GM18517 (cell line): ENCODE measurements at regions not wholly inside any gene's neighbourhood (a gene's known extent, or its start where the extent isn't known, plus 50 kb on each side); places are given as distances from the start of the nearest gene placed in this dataset.

ENCODE experiments used
- ATAC-seq: cut with Tn5 transposase; IDR thresholded peaks from one replicate; pipeline ENCODE4 v1.9.1; 2021; ENCODE audit warnings: mild to moderate bottlenecking, moderate library complexity; ENCODE audit not compliant: unreplicated experiment

GRCh38 chr10:123567984-123568739, 98.0 kb upstream of the GPR26 start:
- ATAC-seq = no peak

- ATAC-seq = no peak
These were observed 97.4 kb upstream of the GPR26 start for GRCh38 chr10:123568751-123569150.

- no peak for ATAC-seq
These were observed 96.6 kb upstream of the GPR26 start for GRCh38 chr10:123569436-123570035.

- ATAC-seq = no peak
These were observed 95.9 kb upstream of the GPR26 start for GRCh38 chr10:123570051-123570897.

GRCh38 chr10:123570898-123571515, 95.1 kb upstream of the GPR26 start:
- no peak for ATAC-seq

- no peak for ATAC-seq
These were observed 94.2 kb upstream of the GPR26 start for GRCh38 chr10:123571978-123572377.

- no peak for ATAC-seq
These were observed 92.7 kb upstream of the GPR26 start for GRCh38 chr10:123573236-123574108.

GRCh38 chr10:123574109-123574698, 92.0 kb upstream of the GPR26 start:
- no peak for ATAC-seq

- ATAC-seq = no peak
These were observed 91.0 kb upstream of the GPR26 start for GRCh38 chr10:123575105-123575504.

GRCh38 chr10:123576706-123577105, 89.4 kb upstream of the GPR26 start:
- ATAC-seq = no peak

- no peak for ATAC-seq
These were observed 88.2 kb upstream of the GPR26 start for GRCh38 chr10:123577921-123578461.

GRCh38 chr10:123578721-123579120, 87.4 kb upstream of the GPR26 start:
- ATAC-seq = no peak

- ATAC-seq = no peak
These were observed 86.5 kb upstream of the GPR26 start for GRCh38 chr10:123579675-123580074.

- no peak for ATAC-seq
These were observed 85.7 kb upstream of the GPR26 start for GRCh38 chr10:123580426-123580825.

- no peak for ATAC-seq
These were observed 84.5 kb upstream of the GPR26 start for GRCh38 chr10:123581656-123582055.

- no peak for ATAC-seq
These were observed 83.8 kb upstream of the GPR26 start for GRCh38 chr10:123582084-123582989.

GRCh38 chr10:123583639-123584418, 82.3 kb upstream of the GPR26 start:
- ATAC-seq = no peak

- ATAC-seq = no peak
These were observed 81.8 kb upstream of the GPR26 start for GRCh38 chr10:123584419-123584775.
